Esophagus squamous epithelium (tissue), 4 donors: ENCODE measurements at regions not wholly inside any gene's neighbourhood (a gene's known extent, or its start where the extent isn't known, plus 50 kb on each side); places are given as distances from the start of the nearest gene placed in this dataset.

Experiments
- POLR2A ChIP-seq, 4 donors: fragments of 450-650 bp; IDR thresholded peaks; one replicate each; pipeline ENCODE4 v1.6.1; 2017; ENCODE audit warnings: antibody characterized with exemption in 4 of 4, mild to moderate bottlenecking in 4 of 4, moderate library complexity in 3 of 4
- TF ChIP-seq, protein P1 (sequence below), 6 experiments: fragments of 450-650 bp in 4 of 6; fragments of 200-600 bp in 2 of 6; sonication (generic) in 2 of 6; IDR thresholded peaks; one replicate each; pipeline ENCODE4 v1.5.1; 2016 to 2019; ENCODE audit warnings: antibody characterized with exemption in 6 of 6, mild to moderate bottlenecking in 4 of 6, moderate library complexity in 4 of 6

DNA sequence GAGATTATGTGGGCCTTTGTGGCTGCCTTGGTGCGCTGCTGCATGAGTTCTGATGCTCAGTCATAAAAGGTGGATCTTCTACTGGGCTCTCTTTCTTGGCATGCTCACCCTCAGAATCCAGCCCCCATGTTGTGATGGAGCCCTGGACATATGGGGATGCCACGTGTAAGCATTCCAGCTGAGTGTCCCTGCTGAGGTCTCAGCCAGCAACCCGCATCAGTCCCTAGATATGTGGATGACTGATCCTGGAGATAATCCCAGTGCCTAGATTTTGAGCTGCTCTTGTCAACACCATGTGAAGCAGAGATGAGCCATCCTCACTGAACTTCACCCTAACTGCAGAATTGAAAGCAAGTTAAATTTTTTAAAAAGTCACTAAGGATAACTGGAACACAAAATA is 390.1 kb downstream of the DMRT2 start:
- TF ChIP-seq, protein P1, sequence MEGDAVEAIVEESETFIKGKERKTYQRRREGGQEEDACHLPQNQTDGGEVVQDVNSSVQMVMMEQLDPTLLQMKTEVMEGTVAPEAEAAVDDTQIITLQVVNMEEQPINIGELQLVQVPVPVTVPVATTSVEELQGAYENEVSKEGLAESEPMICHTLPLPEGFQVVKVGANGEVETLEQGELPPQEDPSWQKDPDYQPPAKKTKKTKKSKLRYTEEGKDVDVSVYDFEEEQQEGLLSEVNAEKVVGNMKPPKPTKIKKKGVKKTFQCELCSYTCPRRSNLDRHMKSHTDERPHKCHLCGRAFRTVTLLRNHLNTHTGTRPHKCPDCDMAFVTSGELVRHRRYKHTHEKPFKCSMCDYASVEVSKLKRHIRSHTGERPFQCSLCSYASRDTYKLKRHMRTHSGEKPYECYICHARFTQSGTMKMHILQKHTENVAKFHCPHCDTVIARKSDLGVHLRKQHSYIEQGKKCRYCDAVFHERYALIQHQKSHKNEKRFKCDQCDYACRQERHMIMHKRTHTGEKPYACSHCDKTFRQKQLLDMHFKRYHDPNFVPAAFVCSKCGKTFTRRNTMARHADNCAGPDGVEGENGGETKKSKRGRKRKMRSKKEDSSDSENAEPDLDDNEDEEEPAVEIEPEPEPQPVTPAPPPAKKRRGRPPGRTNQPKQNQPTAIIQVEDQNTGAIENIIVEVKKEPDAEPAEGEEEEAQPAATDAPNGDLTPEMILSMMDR (IDR thresholded peaks at IDR 0.05) = no peak
- no peak for TF ChIP-seq POLR2A (IDR thresholded peaks at IDR 0.05)
